ENCODE measurements at regions not wholly inside any gene's neighbourhood (a gene's known extent, or its start where the extent isn't known, plus 50 kb on each side); places are given as distances from the start of the nearest gene placed in this dataset.
A peak's percentile ranks its signal among the peaks of the same experiment; 100 is the strongest.
"Not testable (repeated sequence)": the region's sequence is repeated elsewhere in the genome, so short reads cannot be mapped to it uniquely, and the experiment has no call there.

DNA sequence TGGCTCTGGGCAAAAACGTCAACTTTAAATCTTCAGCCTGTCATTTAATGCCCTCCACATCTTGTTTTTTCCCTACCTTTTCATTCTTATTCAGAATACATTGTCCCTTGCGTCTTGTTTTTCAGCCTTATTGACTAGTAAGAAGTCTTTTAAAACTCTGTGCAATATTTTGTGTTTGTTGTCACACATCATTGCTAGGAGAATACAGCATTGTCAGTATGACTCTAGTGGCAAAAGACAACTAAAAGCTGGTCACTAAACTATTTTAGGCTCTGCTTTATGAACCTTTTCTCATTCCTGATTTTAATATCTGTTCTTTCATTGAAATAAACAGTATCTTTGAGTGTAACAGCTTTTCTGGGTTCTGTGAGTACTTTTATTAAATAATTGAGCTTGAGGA lies 447.8 kb upstream of the CCDC179 start:
- intact Hi-C loops (cut with DNase I) = no loop called here
- no peak for ATAC-seq (ENCODE audit: poor library complexity)
- no peak for DNase-seq

GRCh38 chr11:23310276-23310675 lies 450.0 kb upstream of the CCDC179 start:
- intact Hi-C loops (cut with DNase I) = no loop called here
- DNase-seq (no peak), ATAC-seq (ENCODE audit: poor library complexity) (no peak)

DNA sequence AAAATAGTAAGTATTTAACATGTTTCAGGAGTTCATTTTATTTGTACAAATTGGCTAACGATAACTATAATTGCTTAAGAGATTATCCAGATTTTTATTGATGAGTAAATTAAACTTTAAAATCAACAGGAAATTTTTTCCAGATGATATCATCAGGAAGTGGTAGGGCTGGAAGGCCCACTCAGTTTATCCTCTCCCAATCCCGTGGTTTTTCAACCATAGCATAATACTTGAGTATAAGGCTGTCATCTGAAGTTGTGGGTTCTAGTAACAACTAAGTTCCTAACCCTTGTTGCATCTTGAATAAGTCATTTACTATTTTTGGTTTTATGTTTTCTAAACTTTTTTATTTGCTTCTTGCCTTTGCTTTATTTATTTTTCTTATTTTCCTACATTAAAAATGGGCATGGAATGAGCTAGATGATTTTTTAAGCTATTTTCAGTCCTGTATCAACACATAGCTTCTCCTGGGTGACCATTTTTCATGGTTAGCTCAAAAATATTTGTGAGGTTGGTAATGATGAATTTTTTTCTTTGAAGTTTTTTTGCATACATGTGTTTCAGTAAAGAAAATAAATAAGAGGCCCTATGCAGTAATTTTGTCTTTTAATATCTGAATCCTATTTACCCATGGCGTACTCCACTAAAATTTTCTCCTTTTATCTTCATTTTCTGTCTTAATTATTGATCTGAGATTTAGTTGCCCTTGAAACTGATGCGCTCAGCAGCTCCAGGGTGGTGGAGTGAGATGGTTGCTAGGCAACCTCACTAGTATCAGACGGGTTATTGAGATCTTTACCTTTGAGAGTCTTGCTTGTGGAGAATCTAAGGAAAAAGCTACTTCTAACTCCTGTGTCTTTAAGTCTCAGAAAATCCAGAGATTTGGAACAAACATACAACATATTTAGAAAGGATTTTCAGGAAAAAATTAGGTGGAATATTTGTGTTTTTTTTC lies 452.0 kb upstream of the CCDC179 start:
- DNase-seq (no peak), ATAC-seq (ENCODE audit: poor library complexity) (no peak)
- intact Hi-C loops (cut with DNase I) = no loop called here

DNA sequence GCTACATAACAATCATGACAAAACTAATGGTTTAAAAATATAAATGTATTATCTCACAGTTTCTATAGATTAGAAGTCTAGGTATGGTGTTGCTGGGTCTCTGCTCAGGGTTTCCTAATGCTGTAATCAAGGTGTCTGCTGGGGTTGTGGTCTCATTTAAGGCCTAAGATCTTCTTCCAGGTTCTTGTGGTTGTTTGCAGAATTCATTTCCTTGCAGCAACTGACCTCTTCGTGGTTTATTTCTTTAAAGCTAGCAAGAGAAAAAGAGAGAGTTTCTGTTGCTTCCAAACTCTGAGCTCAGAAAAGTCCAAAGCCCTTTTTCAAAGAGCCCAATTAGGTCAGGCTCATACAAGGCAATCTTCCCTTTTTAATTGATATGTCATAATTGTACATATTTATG lies 452.7 kb upstream of the CCDC179 start:
- DNase-seq = no peak
- ATAC-seq (ENCODE audit: poor library complexity) = no peak
- intact Hi-C loops (cut with DNase I) = no loop called here

GRCh38 chr11:23314162-23314561 lies 453.9 kb upstream of the CCDC179 start:
- intact Hi-C loops (cut with DNase I) = no loop called here
- DNase-seq = no peak
- ATAC-seq (ENCODE audit: poor library complexity) = no peak

- ATAC-seq (ENCODE audit: poor library complexity) (no peak), DNase-seq (no peak)
- intact Hi-C loops (cut with DNase I) = no loop called here
Observed at GRCh38 chr11:23315286-23315685, 455.0 kb upstream of the CCDC179 start.

DNA sequence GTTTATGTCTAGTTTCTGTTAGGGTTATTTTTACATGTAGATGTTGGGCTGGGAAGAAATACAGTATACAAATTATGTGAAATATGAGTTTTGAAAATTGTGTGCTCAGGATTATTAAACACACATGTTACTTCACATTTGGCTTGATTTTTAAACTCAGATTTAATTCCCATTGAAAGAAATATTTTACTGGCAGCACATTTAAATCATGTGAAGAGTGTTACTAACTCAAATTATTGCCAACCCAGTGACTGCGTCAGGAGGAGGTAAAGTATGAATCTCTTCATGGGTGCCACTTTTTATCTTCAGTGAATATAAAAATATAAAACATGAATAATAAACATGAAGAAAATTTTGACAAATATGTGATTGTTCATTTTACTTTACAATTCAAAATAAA lies 457.5 kb upstream of the CCDC179 start:
- no peak for DNase-seq
- intact Hi-C loops (cut with DNase I) = no loop called here
- no peak for ATAC-seq (ENCODE audit: poor library complexity)

GRCh38 chr11:23318670-23319069 lies 458.4 kb upstream of the CCDC179 start:
- intact Hi-C loops (cut with DNase I) = no loop called here
- no peak for DNase-seq
- no peak for ATAC-seq (ENCODE audit: poor library complexity)

DNA sequence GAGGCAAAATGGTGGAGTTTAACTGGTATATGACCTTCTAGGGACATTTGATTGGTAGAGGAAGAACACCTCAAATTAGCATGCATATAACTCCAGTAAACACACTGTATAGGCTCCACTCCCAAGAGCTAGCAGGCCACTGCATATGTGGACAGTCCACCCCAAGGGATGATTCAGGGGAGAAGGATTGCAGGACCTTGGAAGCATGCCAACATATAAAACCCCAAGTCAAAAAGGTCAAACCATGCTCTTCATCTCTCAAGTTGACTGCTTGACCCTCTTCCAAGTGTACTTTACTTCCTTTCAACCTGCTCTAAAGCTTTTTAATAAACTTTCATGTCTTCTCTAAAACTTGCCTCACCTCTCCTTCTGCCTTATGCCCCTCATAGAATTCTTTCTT lies 459.9 kb upstream of the CCDC179 start:
- intact Hi-C loops (cut with DNase I) = no loop called here
- DNase-seq (no peak), ATAC-seq (ENCODE audit: poor library complexity) (no peak)

DNA sequence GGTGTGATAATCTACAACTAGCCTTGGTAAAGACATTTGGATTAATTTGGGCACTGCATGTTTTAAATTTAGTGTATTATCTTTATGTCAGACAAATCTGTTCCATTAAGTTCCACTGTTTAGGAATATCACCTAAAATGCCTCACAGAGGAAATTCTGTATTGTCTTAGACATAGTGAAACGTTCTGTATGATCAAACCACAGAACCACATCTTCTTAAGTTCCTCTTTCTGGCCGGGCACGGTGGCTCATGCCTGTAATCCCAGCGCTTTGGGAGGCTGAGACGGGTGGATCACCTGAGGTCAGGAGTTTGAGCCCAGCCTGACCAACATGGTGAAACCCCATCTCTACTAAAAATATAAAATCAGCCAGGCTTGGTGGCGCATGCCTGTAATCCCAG lies 475.3 kb upstream of the CCDC179 start:
- DNase-seq; ATAC-seq (ENCODE audit: poor library complexity); intact Hi-C loops (cut with DNase I): not testable (repeated sequence)

DNA sequence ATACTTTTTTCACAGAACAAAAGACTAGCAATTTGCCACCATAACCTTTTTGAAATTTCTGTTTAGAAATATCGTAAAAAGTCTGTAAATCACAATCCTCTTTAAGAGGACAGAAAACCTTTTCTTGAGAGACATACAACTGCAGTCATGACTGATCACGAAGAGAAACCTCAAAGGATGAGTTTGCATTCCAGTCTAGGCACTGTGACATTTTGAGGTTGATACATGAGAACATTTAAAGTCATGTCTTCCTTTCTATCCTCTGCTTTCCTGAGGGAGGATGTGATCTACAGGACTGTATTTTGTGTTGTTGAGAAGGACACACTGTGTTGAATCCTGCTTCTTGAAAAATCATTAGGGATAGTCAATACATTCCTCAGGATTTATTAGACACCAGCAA lies 476.7 kb upstream of the CCDC179 start:
- ATAC-seq (ENCODE audit: poor library complexity) (no peak), DNase-seq (no peak)
- intact Hi-C loops (cut with DNase I) = no loop called here

DNA sequence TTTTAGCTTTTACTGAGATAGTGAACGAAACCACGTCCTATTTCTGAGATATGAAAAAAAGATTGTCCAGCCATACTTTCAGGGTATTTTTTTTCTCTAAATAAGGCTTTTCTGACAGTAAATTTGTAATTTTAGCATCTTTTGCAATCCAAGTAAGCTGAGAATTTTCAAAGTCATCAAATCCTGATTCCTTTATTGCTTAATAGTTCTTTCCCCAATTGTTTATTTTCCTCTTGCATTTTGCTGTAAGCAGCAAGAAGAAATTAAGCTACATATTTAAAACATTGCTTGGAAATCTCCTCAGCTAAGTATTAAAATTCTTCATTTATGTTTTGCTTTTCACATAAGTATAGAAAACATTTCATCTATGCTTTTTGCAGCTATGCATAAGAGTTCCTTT lies 493.3 kb upstream of the CCDC179 start:
- intact Hi-C loops (cut with DNase I) = no loop called here
- ATAC-seq (ENCODE audit: poor library complexity) = no peak
- DNase-seq = no peak

DNA sequence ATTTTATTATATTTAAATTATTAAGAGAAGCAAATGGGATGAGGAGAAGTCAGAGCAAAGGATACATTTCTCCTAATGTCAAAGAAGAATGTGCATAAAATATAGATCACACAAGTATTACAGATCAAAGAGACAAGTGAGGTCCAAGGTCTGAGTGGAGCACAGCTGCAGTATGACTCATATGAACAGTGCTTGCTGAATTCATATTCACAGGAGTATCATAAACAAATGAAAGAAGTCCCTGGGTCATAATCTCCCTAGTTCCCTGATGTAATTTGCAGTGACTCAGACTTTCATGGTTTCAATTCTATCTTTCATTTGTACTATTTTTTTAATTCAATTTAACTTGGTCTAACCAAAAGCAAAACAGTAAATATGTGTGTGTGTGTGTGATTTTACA lies 499.0 kb upstream of the CCDC179 start:
- no peak for ATAC-seq (ENCODE audit: poor library complexity)
- intact Hi-C loops (cut with DNase I) = no loop called here
- no peak for DNase-seq

- DNase-seq (no peak), ATAC-seq (ENCODE audit: poor library complexity) (no peak)
- intact Hi-C loops (cut with DNase I) = no loop called here
Observed at GRCh38 chr11:23364076-23364475, 503.8 kb upstream of the CCDC179 start.

GRCh38 chr11:23370580-23371275 lies 510.5 kb upstream of the CCDC179 start:
- ATAC-seq (ENCODE audit: poor library complexity) = no peak
- no peak for DNase-seq
- intact Hi-C loops (cut with DNase I) = no loop called here

GRCh38 chr11:23377909-23378308 lies 517.6 kb upstream of the CCDC179 start:
- DNase-seq = no peak
- no peak for ATAC-seq (ENCODE audit: poor library complexity)
- intact Hi-C loops (cut with DNase I) = no loop called here

DNA sequence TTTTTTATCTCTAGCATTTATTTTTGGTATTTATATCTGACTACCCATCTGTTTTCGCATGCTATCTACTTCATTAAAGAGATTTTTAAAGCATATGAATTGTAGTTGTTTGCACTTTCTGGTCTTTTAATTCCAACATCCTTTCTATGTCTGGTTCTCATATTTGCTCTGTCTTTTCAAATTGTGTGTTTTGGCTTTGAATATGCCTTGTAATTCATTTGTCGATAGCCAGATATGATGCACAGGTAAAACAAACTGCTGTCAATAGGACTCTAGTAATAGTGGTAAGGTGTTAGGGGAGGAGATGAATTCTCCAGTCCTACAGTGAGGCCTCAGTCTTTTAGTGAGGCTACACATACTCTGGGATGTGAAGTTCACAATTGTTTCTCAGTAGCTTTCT lies 530.8 kb upstream of the CCDC179 start:
- no peak for DNase-seq
- no peak for ATAC-seq (ENCODE audit: poor library complexity)
- intact Hi-C loops (cut with DNase I) = no loop called here

GRCh38 chr11:23398052-23398451 lies 537.8 kb upstream of the CCDC179 start:
- no peak for ATAC-seq (ENCODE audit: poor library complexity)
- no peak for DNase-seq
- intact Hi-C loops (cut with DNase I) = no loop called here

DNA sequence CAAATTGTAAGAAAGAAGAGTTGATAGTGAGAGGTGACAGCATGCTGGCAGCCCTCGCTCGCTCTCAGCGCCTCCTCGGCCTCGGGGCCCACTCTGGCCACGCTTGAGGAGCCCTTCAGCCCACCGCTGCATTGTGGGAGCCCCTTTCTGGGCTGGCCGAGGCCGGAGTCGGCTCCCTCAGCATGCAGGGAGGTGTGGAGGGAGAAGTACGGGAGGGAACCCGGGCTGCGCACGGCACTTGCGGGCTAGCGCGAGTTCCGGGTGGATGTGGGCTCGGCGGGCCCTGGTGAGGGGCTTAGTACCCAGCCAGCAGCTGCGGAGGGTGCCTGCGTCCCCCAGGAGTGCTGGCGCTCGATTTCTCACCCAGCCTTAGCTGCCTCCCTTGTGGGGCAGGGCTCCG lies 539.7 kb upstream of the CCDC179 start:
- DNase-seq = peak; percentile 25
- intact Hi-C loops (cut with DNase I) = no loop called here

More for the DNA sequence above, 539.7 kb upstream of the CCDC179 start:
- ATAC-seq (ENCODE audit: poor library complexity) = no peak

Measured in Right ventricle myocardium superior (tissue), 1 donor.